ENCODE measurements at regions not wholly inside any gene's neighbourhood (a gene's known extent, or its start where the extent isn't known, plus 50 kb on each side); places are given as distances from the start of the nearest gene placed in this dataset.
A peak's percentile ranks its signal among the peaks of the same experiment; 100 is the strongest.

GRCh38 chr10:127815147-127815546, 77.6 kb downstream of the CLRN3 start:
- TF ChIP-seq CTCF (conservative IDR thresholded peaks at IDR 0.05; ENCODE audit: low read depth, low read length) = peak; percentile 48
- TF ChIP-seq EZH2 (IDR thresholded peaks at IDR 0.05; ENCODE audit: borderline replicate concordance, low read depth, low read length, poor library complexity, severe bottlenecking) = no peak

Data from A673 (cell line).